Breast epithelium (tissue), 4 donors: ENCODE measurements at regions not wholly inside any gene's neighbourhood (a gene's known extent, or its start where the extent isn't known, plus 50 kb on each side); places are given as distances from the start of the nearest gene placed in this dataset.

Experiments
- DNase-seq, 2 donors: peaks; one replicate each; pipeline ENCODE4 v3.0.0-alpha.2; 2019; ENCODE audit warnings: low spot score in 2 of 2
- H3K27ac ChIP-seq, 2 donors: fragments of 200-600 bp; sonication (generic) in 1 of 2; one replicate each; pipeline ENCODE4 v1.5.1; 2016 to 2019; ENCODE audit warnings: mild to moderate bottlenecking in 1 of 2
- H3K27me3 ChIP-seq, 2 donors: fragments of 200-600 bp; sonication (generic) in 1 of 2; one replicate each; pipeline versions ENCODE4 v1.5.1 to v1.6.0; 2017 to 2019; ENCODE audit warnings: control low read depth in 1 of 2, mild to moderate bottlenecking in 1 of 2
- H3K36me3 ChIP-seq: fragments of 200-600 bp; one replicate; pipeline ENCODE4 v1.5.1; 2019
- H3K4me1 ChIP-seq, 2 donors: fragments of 200-600 bp; sonication (generic); one replicate each; pipeline ENCODE4 v1.5.1; 2016 to 2019; ENCODE audit warnings: control low read depth in 1 of 2
- H3K4me3 ChIP-seq, 3 donors: fragments of 200-600 bp; sonication (generic); 1 replicate in 2 of 3; 2 replicates in 1 of 3; pipeline ENCODE4 v1.5.1; 2016 to 2019; ENCODE audit warnings: mild to moderate bottlenecking in 3 of 3, moderate library complexity in 2 of 3
- H3K9me3 ChIP-seq, 2 donors: fragments of 200-600 bp; sonication (generic) in 1 of 2; one replicate each; pipeline ENCODE4 v1.5.1; 2016 to 2019; ENCODE audit warnings: control low read depth in 1 of 2
- POLR2A ChIP-seq: fragments of 450-650 bp; IDR thresholded peaks from one replicate; pipeline ENCODE4 v1.6.1; 2016; ENCODE audit warnings: antibody characterized with exemption, mild to moderate bottlenecking, moderate library complexity
- POLR2AphosphoS5 ChIP-seq, 3 donors: sonication (generic); formaldehyde crosslinking; IDR thresholded peaks; one replicate each; pipeline ENCODE4 v1.6.1; 2017; ENCODE audit warnings: antibody characterized with exemption in 3 of 3
- intact Hi-C: fragments of 100-400 bp; cut with DNase I; formaldehyde crosslinking; loops from one replicate; pipeline ENCODE4 v1.15.1; 2023; ENCODE audit warnings: low total_unique reads
- TF ChIP-seq, protein P1 (sequence below), 3 donors: fragments of 450-650 bp; IDR thresholded peaks; one replicate each; pipeline ENCODE4 v1.5.1; 2016 to 2017; ENCODE audit warnings: antibody characterized with exemption in 3 of 3, mild to moderate bottlenecking in 3 of 3, moderate library complexity in 3 of 3

- Histone ChIP-seq H3K4me1 (no peaks in the 10 kb centered on the region), H3K9me3 (no peaks in the 10 kb centered on the region), H3K4me3 (no peak overlapping the region), H3K27ac (no peak overlapping the region), H3K27me3 (no peaks in the 10 kb centered on the region), H3K36me3 (no peaks in the 10 kb centered on the region)
- intact Hi-C loops = loop anchor here (10.0 kb wide), 1 partner anchor 1152 kb away; no protein-coding TSS in a partner anchor
- DNase-seq = no peak
- TF ChIP-seq, protein P1, sequence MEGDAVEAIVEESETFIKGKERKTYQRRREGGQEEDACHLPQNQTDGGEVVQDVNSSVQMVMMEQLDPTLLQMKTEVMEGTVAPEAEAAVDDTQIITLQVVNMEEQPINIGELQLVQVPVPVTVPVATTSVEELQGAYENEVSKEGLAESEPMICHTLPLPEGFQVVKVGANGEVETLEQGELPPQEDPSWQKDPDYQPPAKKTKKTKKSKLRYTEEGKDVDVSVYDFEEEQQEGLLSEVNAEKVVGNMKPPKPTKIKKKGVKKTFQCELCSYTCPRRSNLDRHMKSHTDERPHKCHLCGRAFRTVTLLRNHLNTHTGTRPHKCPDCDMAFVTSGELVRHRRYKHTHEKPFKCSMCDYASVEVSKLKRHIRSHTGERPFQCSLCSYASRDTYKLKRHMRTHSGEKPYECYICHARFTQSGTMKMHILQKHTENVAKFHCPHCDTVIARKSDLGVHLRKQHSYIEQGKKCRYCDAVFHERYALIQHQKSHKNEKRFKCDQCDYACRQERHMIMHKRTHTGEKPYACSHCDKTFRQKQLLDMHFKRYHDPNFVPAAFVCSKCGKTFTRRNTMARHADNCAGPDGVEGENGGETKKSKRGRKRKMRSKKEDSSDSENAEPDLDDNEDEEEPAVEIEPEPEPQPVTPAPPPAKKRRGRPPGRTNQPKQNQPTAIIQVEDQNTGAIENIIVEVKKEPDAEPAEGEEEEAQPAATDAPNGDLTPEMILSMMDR (IDR thresholded peaks at IDR 0.05) = no peak
- TF ChIP-seq POLR2A = no peak
- no peak for TF ChIP-seq POLR2AphosphoS5 (IDR thresholded peaks at IDR 0.05)
These were observed 391.0 kb downstream of the GPAT3 start for GRCh38 chr4:83926950-83927349.

DNA sequence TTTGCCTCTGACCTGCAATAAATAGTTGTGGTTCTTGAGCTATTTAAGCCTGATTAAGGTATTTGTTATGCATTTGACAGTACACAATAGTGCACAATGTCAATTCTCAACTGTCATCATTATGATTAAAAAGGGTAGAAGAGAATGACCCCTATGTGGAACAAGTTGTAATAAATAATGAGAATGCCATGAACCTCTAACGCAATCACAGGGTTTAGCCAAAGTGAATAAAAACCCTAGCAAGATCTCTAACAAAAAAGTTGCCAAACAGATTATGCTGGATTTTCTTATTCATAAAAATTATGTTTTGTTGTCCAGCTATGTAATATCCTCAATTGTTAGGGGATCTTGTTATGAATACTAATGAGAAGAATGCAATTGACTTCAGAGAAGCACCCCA lies 387.4 kb downstream of the GPAT3 start:
- Histone ChIP-seq H3K4me3 (no peak overlapping the region), H3K27ac (no peak overlapping the region), H3K36me3 (no peaks in the 10 kb centered on the region), H3K4me1 (no peaks in the 10 kb centered on the region), H3K27me3 (no peaks in the 10 kb centered on the region), H3K9me3 (no peaks in the 10 kb centered on the region)
- DNase-seq = no peak
- no peak for TF ChIP-seq POLR2AphosphoS5 (IDR thresholded peaks at IDR 0.05)
- TF ChIP-seq, protein P1 (IDR thresholded peaks at IDR 0.05) = no peak
- TF ChIP-seq POLR2A = no peak
- intact Hi-C loops = loop anchor here (10.0 kb wide), 1 partner anchor 1149 kb away; no protein-coding TSS in a partner anchor

DNA sequence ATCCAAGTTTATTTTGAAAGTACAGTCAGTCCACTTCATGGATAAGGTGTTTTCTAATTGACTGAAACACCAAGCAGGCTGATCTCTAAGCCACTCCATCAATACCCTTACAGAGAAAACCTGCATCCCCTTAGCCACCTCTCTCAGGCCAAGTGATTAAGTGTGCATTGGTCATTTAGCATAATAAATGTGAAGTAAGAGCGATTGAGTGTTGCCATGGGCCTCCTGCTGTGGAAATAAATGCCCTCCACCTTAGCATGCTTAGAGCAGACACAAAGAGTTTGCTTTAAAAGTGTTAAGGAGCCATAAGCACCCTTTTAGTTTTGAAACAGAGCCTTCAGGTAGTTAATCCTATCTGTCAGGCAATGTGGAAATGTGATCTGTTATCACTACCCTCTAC lies 386.5 kb downstream of the GPAT3 start:
- H3K9me3 ChIP-seq = no peaks in the 10 kb centered on the region
- TF ChIP-seq POLR2AphosphoS5 (IDR thresholded peaks at IDR 0.05) (no peak), POLR2A (no peak)
- TF ChIP-seq, protein P1 (IDR thresholded peaks at IDR 0.05) = no peak
- no peak overlapping the region for H3K27ac ChIP-seq
- no peak overlapping the region for H3K4me3 ChIP-seq
- DNase-seq = no peak
- H3K36me3 ChIP-seq = no peaks in the 10 kb centered on the region
- no peaks in the 10 kb centered on the region for H3K27me3 ChIP-seq
- no peaks in the 10 kb centered on the region for H3K4me1 ChIP-seq
- intact Hi-C loops = loop anchor here (10.0 kb wide), 1 partner anchor 1148 kb away; no protein-coding TSS in a partner anchor

GRCh38 chr4:83921124-83921523 lies 385.2 kb downstream of the GPAT3 start:
- no peak overlapping the region for H3K4me3 ChIP-seq
- no peaks in the 10 kb centered on the region for H3K9me3 ChIP-seq
- intact Hi-C loops = loop anchor here (10.0 kb wide), 1 partner anchor 1146 kb away; no protein-coding TSS in a partner anchor
- TF ChIP-seq, protein P1 (IDR thresholded peaks at IDR 0.05) = no peak
- TF ChIP-seq POLR2A = no peak
- no peak for TF ChIP-seq POLR2AphosphoS5 (IDR thresholded peaks at IDR 0.05)
- DNase-seq = no peak
- no peaks in the 10 kb centered on the region for H3K4me1 ChIP-seq
- no peak overlapping the region for H3K27ac ChIP-seq
- no peaks in the 10 kb centered on the region for H3K36me3 ChIP-seq
- H3K27me3 ChIP-seq = no peaks in the 10 kb centered on the region

GRCh38 chr4:83920375-83920774 lies 384.5 kb downstream of the GPAT3 start:
- TF ChIP-seq POLR2A = no peak
- TF ChIP-seq, protein P1 (IDR thresholded peaks at IDR 0.05) = no peak
- no peak for TF ChIP-seq POLR2AphosphoS5 (IDR thresholded peaks at IDR 0.05)
- Histone ChIP-seq H3K4me1 (no peaks in the 10 kb centered on the region), H3K27me3 (no peaks in the 10 kb centered on the region), H3K27ac (no peak overlapping the region), H3K4me3 (no peak overlapping the region), H3K9me3 (no peaks in the 10 kb centered on the region), H3K36me3 (no peaks in the 10 kb centered on the region)
- intact Hi-C loops = loop anchor here (10.0 kb wide), 1 partner anchor 1146 kb away; no protein-coding TSS in a partner anchor
- DNase-seq = no peak
